Kidney epithelial cell (primary cell): ENCODE measurements at regions not wholly inside any gene's neighbourhood (a gene's known extent, or its start where the extent isn't known, plus 50 kb on each side); places are given as distances from the start of the nearest gene placed in this dataset.

Experiments used
- DNase-seq: peaks from one replicate; pipeline ENCODE4 v3.0.0-alpha.2; 2010; ENCODE audit warnings: low read depth
- H3K27me3 ChIP-seq: 2 replicates; pipeline ENCODE4 v1.6.0; 2011; ENCODE audit warnings: low read length; ENCODE audit not compliant: control insufficient read depth, insufficient read depth
- H3K36me3 ChIP-seq: 2 replicates; pipeline ENCODE4 v1.5.1; 2011; ENCODE audit warnings: low read length; ENCODE audit not compliant: control insufficient read depth, insufficient read depth
- H3K4me3 ChIP-seq: 2 replicates; pipeline ENCODE4 v1.5.1; 2011; ENCODE audit warnings: low read depth, mild to moderate bottlenecking, control low read depth, low read length
- TF ChIP-seq, protein P1 (sequence below): IDR thresholded peaks from 2 replicates; pipeline ENCODE4 v1.5.1; 2011; ENCODE audit warnings: mild to moderate bottlenecking, moderate library complexity, low read length, control low read depth, inconsistent platforms; ENCODE audit not compliant: insufficient read depth, poor library complexity, severe bottlenecking

DNA sequence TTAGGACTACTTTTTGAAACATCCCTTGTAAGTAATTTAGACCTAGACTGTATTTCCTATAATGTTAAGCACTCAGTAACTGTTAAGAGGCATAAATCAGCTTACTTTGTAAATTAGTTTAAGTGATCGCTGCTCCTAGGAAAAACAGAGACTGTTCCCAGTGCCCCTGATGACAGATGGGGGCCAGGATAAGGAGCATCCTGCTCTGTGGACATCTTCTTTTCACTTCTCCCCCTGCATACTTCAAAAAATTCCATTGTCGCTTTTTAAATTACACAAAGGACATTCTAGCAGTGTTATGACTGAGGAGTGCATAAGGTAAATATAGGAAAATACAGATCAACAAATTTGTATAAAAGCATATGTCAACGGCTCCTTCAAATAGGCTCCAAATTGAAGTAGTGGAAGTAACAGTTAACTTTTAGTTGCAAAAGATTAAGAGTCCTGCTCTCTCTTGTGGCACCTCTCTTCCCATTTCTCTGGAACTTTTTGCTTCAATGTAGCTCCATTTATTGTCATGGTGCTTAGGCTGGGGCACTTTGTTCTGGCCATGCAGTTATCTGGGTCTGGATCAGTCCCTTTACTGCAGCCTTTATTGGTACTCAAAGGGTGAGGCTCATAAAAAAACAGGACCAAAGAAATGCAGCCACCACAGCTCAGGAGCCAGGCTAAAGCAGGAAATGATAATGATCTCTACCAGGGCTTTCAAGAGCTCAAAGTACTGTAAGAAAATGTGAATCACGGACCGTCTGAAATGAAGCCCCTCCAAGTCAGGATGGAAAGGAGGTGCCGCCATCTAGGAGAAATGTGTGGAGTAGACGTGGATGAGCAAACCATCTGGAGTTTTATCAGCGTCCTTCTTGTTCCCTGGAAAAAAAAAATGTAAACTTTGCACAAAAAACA lies 162.1 kb upstream of the ZNF516 start:
- no peaks in the 10 kb centered on the region for H3K27me3 ChIP-seq
- no peaks in the 10 kb centered on the region for H3K36me3 ChIP-seq
- no peak overlapping the region for H3K4me3 ChIP-seq
- TF ChIP-seq, protein P1, sequence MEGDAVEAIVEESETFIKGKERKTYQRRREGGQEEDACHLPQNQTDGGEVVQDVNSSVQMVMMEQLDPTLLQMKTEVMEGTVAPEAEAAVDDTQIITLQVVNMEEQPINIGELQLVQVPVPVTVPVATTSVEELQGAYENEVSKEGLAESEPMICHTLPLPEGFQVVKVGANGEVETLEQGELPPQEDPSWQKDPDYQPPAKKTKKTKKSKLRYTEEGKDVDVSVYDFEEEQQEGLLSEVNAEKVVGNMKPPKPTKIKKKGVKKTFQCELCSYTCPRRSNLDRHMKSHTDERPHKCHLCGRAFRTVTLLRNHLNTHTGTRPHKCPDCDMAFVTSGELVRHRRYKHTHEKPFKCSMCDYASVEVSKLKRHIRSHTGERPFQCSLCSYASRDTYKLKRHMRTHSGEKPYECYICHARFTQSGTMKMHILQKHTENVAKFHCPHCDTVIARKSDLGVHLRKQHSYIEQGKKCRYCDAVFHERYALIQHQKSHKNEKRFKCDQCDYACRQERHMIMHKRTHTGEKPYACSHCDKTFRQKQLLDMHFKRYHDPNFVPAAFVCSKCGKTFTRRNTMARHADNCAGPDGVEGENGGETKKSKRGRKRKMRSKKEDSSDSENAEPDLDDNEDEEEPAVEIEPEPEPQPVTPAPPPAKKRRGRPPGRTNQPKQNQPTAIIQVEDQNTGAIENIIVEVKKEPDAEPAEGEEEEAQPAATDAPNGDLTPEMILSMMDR = no peak
- no peak for DNase-seq

DNA sequence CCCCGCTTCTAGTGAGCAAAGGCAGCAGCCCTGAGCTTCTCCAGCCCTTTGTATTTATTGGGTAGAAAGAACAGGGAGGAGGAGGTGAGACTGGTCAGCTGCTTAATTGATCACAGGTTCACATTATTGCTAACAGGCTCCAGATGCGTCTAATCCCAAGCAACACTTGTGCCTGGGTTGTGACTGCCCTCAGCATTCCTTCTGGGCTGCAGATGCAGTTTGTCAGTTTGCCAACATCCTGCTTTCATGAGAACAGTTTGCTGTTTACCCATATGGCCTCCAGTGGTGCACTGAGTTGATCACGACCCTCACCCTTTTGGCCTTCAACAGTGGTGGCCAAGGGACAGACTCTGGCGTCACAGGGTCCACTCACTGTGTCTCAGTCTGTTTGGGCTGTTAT lies 159.5 kb upstream of the ZNF516 start:
- TF ChIP-seq, protein P1 = no peak
- no peak for DNase-seq
- H3K36me3 ChIP-seq = no peaks in the 10 kb centered on the region
- no peak overlapping the region for H3K4me3 ChIP-seq
- H3K27me3 ChIP-seq = peaks cover 3% of the 10 kb centered on the region

DNA sequence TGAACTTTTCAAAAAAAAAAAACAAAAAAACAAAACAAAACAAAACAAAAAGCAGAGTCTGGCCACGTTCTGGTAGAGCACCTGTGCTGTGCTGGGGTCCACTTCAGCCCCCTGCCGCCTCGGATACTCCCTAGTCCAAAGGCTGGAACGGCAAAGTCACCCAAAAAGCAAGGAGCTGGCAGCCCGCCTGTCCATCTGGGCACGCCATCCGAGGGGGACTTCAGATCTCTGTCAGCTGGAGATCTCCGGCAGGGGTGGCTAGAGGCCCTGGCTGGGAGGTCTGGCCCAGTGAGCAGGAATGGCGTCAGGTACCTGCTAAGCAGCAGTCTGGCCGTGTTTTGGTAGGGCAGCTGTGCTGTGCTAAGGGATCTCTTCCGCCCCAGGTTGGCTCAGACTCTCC lies 152.3 kb upstream of the ZNF516 start:
- TF ChIP-seq, protein P1 = no peak
- Histone ChIP-seq H3K27me3 (peaks cover 3% of the 10 kb centered on the region), H3K36me3 (no peaks in the 10 kb centered on the region), H3K4me3 (no peak overlapping the region)
- no peak for DNase-seq

DNA sequence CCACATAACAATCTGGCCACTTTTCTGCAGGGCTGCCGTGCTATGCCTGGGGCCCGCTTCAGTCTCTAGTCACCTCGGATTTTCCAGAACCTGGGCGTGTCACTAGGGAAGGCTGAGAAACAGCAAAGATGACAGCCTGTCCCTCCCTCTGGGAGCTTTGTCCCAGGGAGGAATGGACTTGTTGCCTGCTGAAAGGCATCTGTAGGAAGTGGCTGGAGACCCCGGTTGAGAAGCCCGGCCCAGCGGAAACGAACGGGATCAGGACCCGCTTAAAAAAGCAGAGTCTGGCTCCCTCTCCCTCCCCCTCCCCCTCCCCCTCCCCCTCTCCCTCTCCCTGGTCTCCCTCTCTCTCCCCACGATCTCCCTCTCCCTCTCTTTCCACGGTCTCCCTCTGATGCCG lies 149.5 kb upstream of the ZNF516 start:
- no peak overlapping the region for H3K4me3 ChIP-seq
- no peak for DNase-seq
- TF ChIP-seq, protein P1 = no peak
- no peaks in the 10 kb centered on the region for H3K36me3 ChIP-seq
- H3K27me3 ChIP-seq = no peaks in the 10 kb centered on the region

DNA sequence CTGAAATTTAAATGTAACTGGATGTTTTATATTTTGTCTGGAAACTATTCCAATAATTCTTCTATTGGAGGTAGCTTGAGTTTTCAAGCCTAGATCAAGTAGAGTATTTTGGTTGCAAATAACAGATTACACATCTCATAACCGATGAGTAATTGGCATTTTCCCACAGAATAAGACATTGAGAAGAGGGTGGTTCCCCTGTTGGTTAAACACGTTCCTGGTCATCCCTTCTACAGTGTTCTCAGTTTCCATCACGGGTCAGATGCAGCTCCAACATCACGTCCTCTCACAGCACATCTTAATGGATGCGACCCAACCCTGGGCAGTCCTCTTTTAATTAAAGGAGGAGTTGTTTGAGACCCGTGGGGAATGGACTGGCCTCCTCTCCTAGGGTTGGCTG lies 149.0 kb upstream of the ZNF516 start:
- H3K36me3 ChIP-seq = no peaks in the 10 kb centered on the region
- no peak for DNase-seq
- no peaks in the 10 kb centered on the region for H3K27me3 ChIP-seq

More for the DNA sequence above, 149.0 kb upstream of the ZNF516 start:
- H3K4me3 ChIP-seq = no peak overlapping the region
- TF ChIP-seq, protein P1 = no peak
